ENCODE measurements at regions not wholly inside any gene's neighbourhood (a gene's known extent, or its start where the extent isn't known, plus 50 kb on each side); places are given as distances from the start of the nearest gene placed in this dataset.

DNA sequence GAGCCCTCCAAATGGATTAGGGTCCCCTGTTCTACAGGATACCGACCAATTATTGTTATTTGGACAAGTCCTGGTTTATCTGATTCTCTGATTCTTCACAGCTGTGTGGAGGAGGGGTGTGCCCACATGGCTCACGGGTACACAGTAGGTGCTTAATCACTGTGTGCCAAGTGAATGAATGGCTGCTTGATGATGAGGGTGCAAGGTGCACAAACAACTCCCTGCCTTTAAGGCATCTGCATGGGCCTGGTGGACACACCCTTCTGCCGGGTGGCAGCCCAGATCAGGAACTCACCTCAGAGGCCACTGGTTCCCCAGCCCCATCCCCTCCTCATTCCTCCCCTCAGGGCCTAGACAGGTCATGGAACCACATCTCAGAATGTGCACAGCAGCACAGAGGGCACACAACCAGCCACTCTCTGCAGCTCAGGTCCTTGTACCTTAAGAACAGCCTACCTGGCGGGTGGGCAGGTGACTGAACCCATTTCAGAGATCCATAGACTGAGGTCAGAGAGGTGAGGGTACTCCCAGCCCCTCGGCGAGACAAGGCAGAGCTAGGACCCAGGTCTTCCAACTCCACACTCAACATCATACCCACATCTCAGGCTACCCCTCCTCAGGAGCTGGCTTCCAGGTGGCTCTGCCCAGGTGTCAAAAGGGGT is 50.3 kb downstream of the SHANK2 start:
- TF ChIP-seq, protein P1, sequence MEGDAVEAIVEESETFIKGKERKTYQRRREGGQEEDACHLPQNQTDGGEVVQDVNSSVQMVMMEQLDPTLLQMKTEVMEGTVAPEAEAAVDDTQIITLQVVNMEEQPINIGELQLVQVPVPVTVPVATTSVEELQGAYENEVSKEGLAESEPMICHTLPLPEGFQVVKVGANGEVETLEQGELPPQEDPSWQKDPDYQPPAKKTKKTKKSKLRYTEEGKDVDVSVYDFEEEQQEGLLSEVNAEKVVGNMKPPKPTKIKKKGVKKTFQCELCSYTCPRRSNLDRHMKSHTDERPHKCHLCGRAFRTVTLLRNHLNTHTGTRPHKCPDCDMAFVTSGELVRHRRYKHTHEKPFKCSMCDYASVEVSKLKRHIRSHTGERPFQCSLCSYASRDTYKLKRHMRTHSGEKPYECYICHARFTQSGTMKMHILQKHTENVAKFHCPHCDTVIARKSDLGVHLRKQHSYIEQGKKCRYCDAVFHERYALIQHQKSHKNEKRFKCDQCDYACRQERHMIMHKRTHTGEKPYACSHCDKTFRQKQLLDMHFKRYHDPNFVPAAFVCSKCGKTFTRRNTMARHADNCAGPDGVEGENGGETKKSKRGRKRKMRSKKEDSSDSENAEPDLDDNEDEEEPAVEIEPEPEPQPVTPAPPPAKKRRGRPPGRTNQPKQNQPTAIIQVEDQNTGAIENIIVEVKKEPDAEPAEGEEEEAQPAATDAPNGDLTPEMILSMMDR (IDR thresholded peaks at IDR 0.05) = no peak
- TF ChIP-seq EZH2phosphoT487 (IDR thresholded peaks at IDR 0.05) (no peak), EZH2 (IDR thresholded peaks at IDR 0.05) (no peak)
